Neural progenitor cell (in vitro differentiated cells): ENCODE measurements at regions not wholly inside any gene's neighbourhood (a gene's known extent, or its start where the extent isn't known, plus 50 kb on each side); places are given as distances from the start of the nearest gene placed in this dataset.

Source experiments
- DNase-seq: peaks from one replicate; pipeline ENCODE4 v3.0.0-alpha.2; 2016; ENCODE audit warnings: low spot score
- H2AFZ ChIP-seq: fragments of 200-600 bp; sonication (generic); replicated peaks from 2 replicates; pipeline ENCODE4 v1.6.1; 2016; ENCODE audit warnings: antibody characterized with exemption
- H3F3A ChIP-seq: fragments of 200-600 bp; sonication (generic); 2 replicates; pipeline ENCODE4 v1.6.1; 2016; ENCODE audit warnings: antibody characterized with exemption, low read depth
- H3K27ac ChIP-seq: fragments of 200-600 bp; sonication (generic); 2 replicates; pipeline ENCODE4 v1.5.1; 2016; ENCODE audit warnings: mild to moderate bottlenecking
- H3K27me3 ChIP-seq: fragments of 200-600 bp; sonication (generic); 2 replicates; pipeline ENCODE4 v1.6.1; 2016; ENCODE audit warnings: mild to moderate bottlenecking, moderate library complexity
- H3K36me3 ChIP-seq: fragments of 200-600 bp; sonication (generic); 2 replicates; pipeline ENCODE4 v1.5.1; 2016
- H3K4me1 ChIP-seq: fragments of 200-600 bp; sonication (generic); 2 replicates; pipeline ENCODE4 v1.6.1; 2016; ENCODE audit warnings: mixed run types
- H3K4me2 ChIP-seq: fragments of 200-600 bp; sonication (generic); 2 replicates; pipeline ENCODE4 v1.6.1; 2016
- H3K4me3 ChIP-seq: fragments of 200-600 bp; sonication (generic); 2 replicates; pipeline ENCODE4 v1.5.1; 2016
- H3K79me2 ChIP-seq: fragments of 200-600 bp; sonication (generic); 2 replicates; pipeline ENCODE4 v1.6.1; 2016; ENCODE audit warnings: low read depth
- H3K9ac ChIP-seq: fragments of 200-600 bp; sonication (generic); 2 replicates; pipeline ENCODE4 v1.6.1; 2016
- H3K9me3 ChIP-seq: fragments of 200-600 bp; sonication (generic); 2 replicates; pipeline ENCODE4 v1.5.1; 2016; ENCODE audit warnings: low read depth
- H4K20me1 ChIP-seq: fragments of 200-600 bp; sonication (generic); 2 replicates; pipeline ENCODE4 v1.6.1; 2016; ENCODE audit warnings: low read depth
- H3K27ac Mint-ChIP-seq: 3 replicates; pipeline ENCODE4 v1.8.0; 2021; ENCODE audit warnings: mixed read lengths
- H3K27me3 Mint-ChIP-seq: 2 replicates; pipeline ENCODE4 v1.8.0; 2022; ENCODE audit warnings: low read depth, mild to moderate bottlenecking, inconsistent platforms, moderate library complexity, mixed read lengths; ENCODE audit not compliant: insufficient read depth
- H3K36me3 Mint-ChIP-seq: 3 replicates; pipeline ENCODE4 v1.8.0; 2021; ENCODE audit warnings: mixed read lengths
- H3K4me1 Mint-ChIP-seq: 3 replicates; pipeline ENCODE4 v1.8.0; 2021; ENCODE audit warnings: mixed read lengths
- H3K4me3 Mint-ChIP-seq: 3 replicates; pipeline ENCODE4 v1.8.0; 2021; ENCODE audit warnings: mild to moderate bottlenecking, moderate library complexity, mixed read lengths
- H3K9me3 Mint-ChIP-seq: 3 replicates; pipeline ENCODE4 v1.8.0; 2020; ENCODE audit warnings: mixed read lengths
- CTCF ChIP-seq: fragments of 200-600 bp; sonication (generic); IDR thresholded peaks from 2 replicates; pipeline ENCODE4 v1.5.1; 2017; ENCODE audit warnings: antibody characterized with exemption, mild to moderate bottlenecking
- EZH2 ChIP-seq: fragments of 200-600 bp; sonication (generic); IDR thresholded peaks from 2 replicates; pipeline ENCODE4 v1.6.1; 2017; ENCODE audit warnings: antibody characterized with exemption, mild to moderate bottlenecking, moderate library complexity
- EZH2phosphoT487 ChIP-seq: fragments of 200-600 bp; sonication (generic); IDR thresholded peaks from 2 replicates; pipeline ENCODE4 v1.6.1; 2017; ENCODE audit warnings: antibody characterized with exemption

- no peaks in the 10 kb centered on the region for H3K9me3 ChIP-seq
- Mint-ChIP-seq H3K4me1 (no peaks in the 10 kb centered on the region), H3K27ac (no peak overlapping the region), H3K4me3 (no peak overlapping the region), H3K36me3 (no peaks in the 10 kb centered on the region), H3K27me3 (no peaks in the 10 kb centered on the region), H3K9me3 (no peaks in the 10 kb centered on the region)
- TF ChIP-seq EZH2phosphoT487 (no peak), EZH2 (no peak), CTCF (no peak)
- no peak overlapping the region for H3K4me2 ChIP-seq
- H2AFZ ChIP-seq, result no peak overlapping the region
- no peak overlapping the region for H3K9ac ChIP-seq
- no peak for DNase-seq
- H3K27ac ChIP-seq, result no peak overlapping the region
- H4K20me1 ChIP-seq, result no peaks in the 10 kb centered on the region
- no peaks in the 10 kb centered on the region for H3K79me2 ChIP-seq
- no peaks in the 10 kb centered on the region for H3K36me3 ChIP-seq
- no peak overlapping the region for H3K4me3 ChIP-seq
- no peaks in the 10 kb centered on the region for H3F3A ChIP-seq
- no peaks in the 10 kb centered on the region for H3K27me3 ChIP-seq
- H3K4me1 ChIP-seq, result no peaks in the 10 kb centered on the region
These were observed 229.9 kb upstream of the MKLN1 start for GRCh38 chr7:131097662-131098376.

- H3K36me3 Mint-ChIP-seq, result no peaks in the 10 kb centered on the region
- Histone ChIP-seq H3K4me1 (no peaks in the 10 kb centered on the region), H3K36me3 (no peaks in the 10 kb centered on the region), H3K27ac (no peak overlapping the region), H4K20me1 (no peaks in the 10 kb centered on the region), H3K4me3 (no peak overlapping the region), H3K9ac (no peak overlapping the region), H3K9me3 (no peaks in the 10 kb centered on the region), H2AFZ (no peak overlapping the region), H3K27me3 (no peaks in the 10 kb centered on the region), H3F3A (no peaks in the 10 kb centered on the region), H3K79me2 (no peaks in the 10 kb centered on the region), H3K4me2 (no peak overlapping the region)
- no peak for DNase-seq
- TF ChIP-seq EZH2 (no peak), EZH2phosphoT487 (no peak), CTCF (no peak)
- no peaks in the 10 kb centered on the region for H3K27me3 Mint-ChIP-seq
- no peak overlapping the region for H3K4me3 Mint-ChIP-seq
- H3K27ac Mint-ChIP-seq, result no peak overlapping the region
- H3K9me3 Mint-ChIP-seq, result no peaks in the 10 kb centered on the region
- no peaks in the 10 kb centered on the region for H3K4me1 Mint-ChIP-seq
These were observed 229.1 kb upstream of the MKLN1 start for GRCh38 chr7:131098527-131098926.

GRCh38 chr7:131100357-131101054 lies 227.2 kb upstream of the MKLN1 start:
- H3K4me3 Mint-ChIP-seq, result no peak overlapping the region
- no peak overlapping the region for H3K27ac Mint-ChIP-seq
- no peak for DNase-seq
- Histone ChIP-seq H3K4me3 (no peak overlapping the region), H3K27ac (no peak overlapping the region), H3K4me1 (no peaks in the 10 kb centered on the region), H2AFZ (no peak overlapping the region), H3K9ac (no peak overlapping the region), H3K36me3 (no peaks in the 10 kb centered on the region), H3K9me3 (no peaks in the 10 kb centered on the region), H3K27me3 (peaks cover 16% of the 10 kb centered on the region), H4K20me1 (no peaks in the 10 kb centered on the region), H3K4me2 (no peak overlapping the region), H3F3A (no peaks in the 10 kb centered on the region), H3K79me2 (no peaks in the 10 kb centered on the region)
- H3K36me3 Mint-ChIP-seq, result no peaks in the 10 kb centered on the region
- TF ChIP-seq EZH2, result no peak
- TF ChIP-seq EZH2phosphoT487, result no peak
- TF ChIP-seq CTCF, result no peak
- H3K4me1 Mint-ChIP-seq, result no peaks in the 10 kb centered on the region
- H3K9me3 Mint-ChIP-seq, result no peaks in the 10 kb centered on the region
- H3K27me3 Mint-ChIP-seq, result peaks cover 15% of the 10 kb centered on the region
